ENCODE measurements at regions not wholly inside any gene's neighbourhood (a gene's known extent, or its start where the extent isn't known, plus 50 kb on each side); places are given as distances from the start of the nearest gene placed in this dataset.

GRCh38 chr16:9647981-9648701 lies 534.1 kb downstream of the GRIN2A start (continued):
- TF ChIP-seq SMC3 (conservative IDR thresholded peaks at IDR 0.05; ENCODE audit: insufficient read depth, low read depth, low read length) (peak; percentile 50; the same call in 1 of the 2 replicates), JUNB (CRISPR knock-in tag; conservative IDR thresholded peaks at IDR 0.05) (no peak), TRIM28 (IDR thresholded peaks at IDR 0.05) (no peak), KAT7 (CRISPR knock-in tag; IDR thresholded peaks at IDR 0.05; ENCODE audit: borderline replicate concordance) (no peak), RBM15 (IDR thresholded peaks at IDR 0.05; ENCODE audit: insufficient read depth, low read length) (no peak), PKNOX1 (IDR thresholded peaks at IDR 0.05) (peak; percentile 27)

GRCh38 chr16:9650284-9650683 lies 531.9 kb downstream of the GRIN2A start:
- Histone ChIP-seq H3K27me3 (ENCODE audit: control insufficient read depth in 2 of 2, insufficient read depth in 2 of 2, low read length in 2 of 2) (peaks cover 0 to 9% of the 10 kb centered on the region in 2 experiments; a peak in 2 of 5 replicates), H3K4me1 (replicated peaks in 1 of 2; ENCODE audit: control insufficient read depth in 2 of 2, insufficient read depth in 2 of 2, low read length in 2 of 2) (no peaks in the 10 kb centered on the region), H3K36me3 (ENCODE audit: control insufficient read depth, insufficient read depth, low read length) (no peaks in the 10 kb centered on the region), H3K79me2 (ENCODE audit: control insufficient read depth, insufficient read depth, low read length) (no peaks in the 10 kb centered on the region), H3K27ac (ENCODE audit: extremely low read depth, low read depth, low read length) (no peak overlapping the region), H3K9me3 (replicated peaks; ENCODE audit: control insufficient read depth, insufficient read depth, low read depth, low read length) (no peaks in the 10 kb centered on the region), H3K9ac (ENCODE audit: insufficient read depth in 1 of 2, low read depth in 2 of 2, low read length in 2 of 2) (no peak overlapping the region), H2AFZ (ENCODE audit: low read depth, low read length) (no peak overlapping the region), H3K4me3 (no peak overlapping the region), H3K4me2 (ENCODE audit: insufficient read depth, low read length) (no peak overlapping the region), H4K20me1 (replicated peaks; ENCODE audit: control insufficient read depth, insufficient read depth, low read length) (no peaks in the 10 kb centered on the region), H3K9me1 (ENCODE audit: control insufficient read depth, insufficient read depth, low read length) (no peaks in the 10 kb centered on the region)
- ChIA-PET POLR2A (no interaction called here), CTCF (ENCODE audit: low intra/inter-chr PET ratio) (no interaction called here)
- FAIRE-seq: no peak
- no peak for ATAC-seq
- 0% methylated on average over 1 of the region's 1 CpG for WGBS (ENCODE audit: insufficient coverage, low coverage, missing lambda C conversion rate)
- intact Hi-C loops (cut with micrococcal nuclease): no loop called here
- in situ Hi-C loops (cut with MboI): no loop called here
- DNase-seq (ENCODE audit: extremely low read depth in 1 of 4, low spot score in 3 of 4): no peak
- TF ChIP-seq ZNF707 (CRISPR knock-in tag; conservative IDR thresholded peaks at IDR 0.05) (no peak), ZFP1 (CRISPR knock-in tag; IDR thresholded peaks at IDR 0.05) (no peak), CREB3L1 (IDR thresholded peaks at IDR 0.05; ENCODE audit: borderline replicate concordance, low read depth) (no peak), ZBED1 (IDR thresholded peaks at IDR 0.05) (no peak), EP300 (IDR thresholded peaks at IDR 0.05; ENCODE audit: low read length) (no peak), TCF15 (CRISPR knock-in tag; IDR thresholded peaks at IDR 0.05) (no peak), NFRKB (IDR thresholded peaks at IDR 0.05; ENCODE audit: low read depth) (no peak), ZNF217 (CRISPR knock-in tag; IDR thresholded peaks at IDR 0.05) (no peak), PRMT5 (CRISPR knock-in tag; IDR thresholded peaks at IDR 0.05) (no peak), TCF7L2 (IDR thresholded peaks at IDR 0.05; ENCODE audit: low read depth, low read length) (no peak)
- no TSS peak for BruUV-seq (replicated peaks)
